ENCODE measurements at regions not wholly inside any gene's neighbourhood (a gene's known extent, or its start where the extent isn't known, plus 50 kb on each side); places are given as distances from the start of the nearest gene placed in this dataset.

DNA sequence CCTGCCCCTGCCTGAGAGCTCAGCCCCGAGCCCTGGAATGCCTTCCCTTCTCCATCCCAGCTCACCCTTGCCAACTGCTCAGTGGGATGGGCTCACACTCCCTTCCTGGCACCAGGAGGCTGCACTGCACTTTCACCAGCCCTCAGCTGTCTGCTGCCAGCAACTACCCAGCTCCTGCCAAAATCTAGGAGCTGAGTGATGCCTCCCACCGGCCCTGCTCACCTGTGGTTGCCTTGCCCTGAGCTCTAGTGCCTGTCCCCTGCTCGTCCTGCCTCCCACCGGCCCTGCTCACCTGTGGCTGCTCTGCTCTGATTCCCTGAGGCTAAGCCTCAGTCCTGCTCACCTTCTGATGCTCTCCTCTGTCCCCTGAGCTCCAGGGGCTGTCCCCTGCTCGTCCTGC, 119.8 kb downstream of the TMEM121 start:
- Histone ChIP-seq H3K9me3 (ENCODE audit: low read length) (peaks cover 12% of the 10 kb centered on the region), H3K27ac (ENCODE audit: extremely low read length, insufficient read depth, low read length) (no peak overlapping the region), H2AFZ (ENCODE audit: low read length) (no peak overlapping the region), H3K79me2 (ENCODE audit: insufficient read depth, low read length) (no peaks in the 10 kb centered on the region), H3K4me3 (replicated peaks in 1 of 3; ENCODE audit: insufficient read depth in 1 of 3, low read depth in 2 of 3, low read length in 3 of 3) (no peak overlapping the region), H3K27me3 (ENCODE audit: control insufficient read depth in 1 of 2, insufficient read depth in 2 of 2, low read length in 2 of 2) (peaks cover 5 to 9% of the 10 kb centered on the region in 2 experiments; a peak in 4 of 5 replicates), H4K20me1 (ENCODE audit: insufficient read depth, low read length) (no peaks in the 10 kb centered on the region), H3K9ac (ENCODE audit: insufficient read depth, low read depth, low read length) (no peak overlapping the region), H3K4me1 (ENCODE audit: insufficient read depth, low read length) (no peaks in the 10 kb centered on the region), H3K36me3 (replicated peaks in 1 of 2; ENCODE audit: control insufficient read depth in 1 of 2, insufficient read depth in 2 of 2, low read length in 2 of 2) (no peaks in the 10 kb centered on the region), H3K4me2 (ENCODE audit: low read depth, low read length) (no peak overlapping the region)
- 3% methylated on average over 4 of the region's 5 CpGs for WGBS (ENCODE audit: low lambda C conversion rate)
- DNase-seq (ENCODE audit: low spot score), result no peak
- no TSS peak for BruUV-seq (replicated peaks)
- ATAC-seq, result peak; percentile 32; the same call in 1 of the 3 replicates
- intact Hi-C loops (cut with micrococcal nuclease; ENCODE audit: unreplicated experiment), result no loop called here
- in situ Hi-C loops (cut with HindIII; ENCODE audit: extremely low pct_ligation_motif_present, low pct_unique_long_range_greater_than_20kb), result no loop called here
- no peak for FAIRE-seq
- no peak for TF ChIP-seq NR0B2 (CRISPR knock-in tag; IDR thresholded peaks at IDR 0.05)
- no peak for TF ChIP-seq ZSCAN25 (CRISPR knock-in tag; IDR thresholded peaks at IDR 0.05)
- TF ChIP-seq HOXA5 (CRISPR knock-in tag; IDR thresholded peaks at IDR 0.05), result no peak
- TF ChIP-seq ZBTB3 (CRISPR knock-in tag; IDR thresholded peaks at IDR 0.05; ENCODE audit: borderline replicate concordance, low read depth), result no peak
- TF ChIP-seq HNF4G (IDR thresholded peaks at IDR 0.05; ENCODE audit: borderline replicate concordance, low read depth, low read length), result no peak
- no peak for TF ChIP-seq HNF4G (CRISPR knock-in tag; IDR thresholded peaks at IDR 0.05; ENCODE audit: borderline replicate concordance, low read depth)
- no peak for TF ChIP-seq ADNP (CRISPR knock-in tag; IDR thresholded peaks at IDR 0.05)
- TF ChIP-seq ZBTB43 (CRISPR knock-in tag; conservative IDR thresholded peaks at IDR 0.05), result no peak
- no peak for TF ChIP-seq MIER3 (CRISPR knock-in tag; IDR thresholded peaks at IDR 0.05; ENCODE audit: borderline replicate concordance)
- no peak for TF ChIP-seq ZNF556 (CRISPR knock-in tag; IDR thresholded peaks at IDR 0.05; ENCODE audit: borderline replicate concordance)
- TF ChIP-seq, protein P1, sequence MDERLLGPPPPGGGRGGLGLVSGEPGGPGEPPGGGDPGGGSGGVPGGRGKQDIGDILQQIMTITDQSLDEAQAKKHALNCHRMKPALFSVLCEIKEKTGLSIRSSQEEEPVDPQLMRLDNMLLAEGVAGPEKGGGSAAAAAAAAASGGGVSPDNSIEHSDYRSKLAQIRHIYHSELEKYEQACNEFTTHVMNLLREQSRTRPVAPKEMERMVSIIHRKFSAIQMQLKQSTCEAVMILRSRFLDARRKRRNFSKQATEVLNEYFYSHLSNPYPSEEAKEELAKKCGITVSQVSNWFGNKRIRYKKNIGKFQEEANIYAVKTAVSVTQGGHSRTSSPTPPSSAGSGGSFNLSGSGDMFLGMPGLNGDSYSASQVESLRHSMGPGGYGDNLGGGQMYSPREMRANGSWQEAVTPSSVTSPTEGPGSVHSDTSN (CRISPR knock-in tag; IDR thresholded peaks at IDR 0.05), result no peak
- TF ChIP-seq ZBTB33 (CRISPR knock-in tag; IDR thresholded peaks at IDR 0.05), result no peak
- no peak for TF ChIP-seq TAF15 (IDR thresholded peaks at IDR 0.05; ENCODE audit: low read depth, low read length, poor library complexity, severe bottlenecking)
- TF ChIP-seq, protein P2, sequence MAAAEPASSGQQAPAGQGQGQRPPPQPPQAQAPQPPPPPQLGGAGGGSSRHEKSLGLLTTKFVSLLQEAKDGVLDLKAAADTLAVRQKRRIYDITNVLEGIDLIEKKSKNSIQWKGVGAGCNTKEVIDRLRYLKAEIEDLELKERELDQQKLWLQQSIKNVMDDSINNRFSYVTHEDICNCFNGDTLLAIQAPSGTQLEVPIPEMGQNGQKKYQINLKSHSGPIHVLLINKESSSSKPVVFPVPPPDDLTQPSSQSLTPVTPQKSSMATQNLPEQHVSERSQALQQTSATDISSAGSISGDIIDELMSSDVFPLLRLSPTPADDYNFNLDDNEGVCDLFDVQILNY (CRISPR knock-in tag; conservative IDR thresholded peaks at IDR 0.05), result no peak
- TF ChIP-seq EHMT2 (IDR thresholded peaks at IDR 0.05; ENCODE audit: borderline replicate concordance, low read depth, low read length), result no peak
- POLR2A ChIA-PET, result no interaction called here
- CTCF ChIA-PET (ENCODE audit: low intra/inter-chr PET ratio, low total read pairs), result no interaction called here

Data from HepG2 (cell line).